ENCODE measurements at regions not wholly inside any gene's neighbourhood (a gene's known extent, or its start where the extent isn't known, plus 50 kb on each side); places are given as distances from the start of the nearest gene placed in this dataset.

DNA sequence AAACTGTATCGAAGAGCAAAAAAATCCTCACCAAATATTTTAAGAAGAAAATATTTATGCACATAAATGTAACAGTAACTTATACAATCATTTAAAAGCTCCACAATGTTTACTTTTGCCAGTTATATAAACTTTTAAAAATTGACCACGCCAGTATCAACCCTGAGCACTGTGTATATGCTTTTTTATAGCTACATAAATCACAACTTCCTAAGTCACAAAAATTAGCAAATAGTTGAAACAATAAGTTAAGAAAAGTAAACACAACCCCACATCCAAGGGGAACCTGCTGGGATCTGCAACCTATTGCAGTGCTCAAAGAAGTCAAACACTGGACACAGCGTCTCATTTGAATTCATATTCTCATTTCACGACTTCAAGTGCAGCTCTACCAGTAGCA, 89.8 kb upstream of the DST start:
- TF ChIP-seq TAF1 (IDR thresholded peaks at IDR 0.05; ENCODE audit: borderline replicate concordance, insufficient read depth, low read length): no peak
- TF ChIP-seq, protein P1, sequence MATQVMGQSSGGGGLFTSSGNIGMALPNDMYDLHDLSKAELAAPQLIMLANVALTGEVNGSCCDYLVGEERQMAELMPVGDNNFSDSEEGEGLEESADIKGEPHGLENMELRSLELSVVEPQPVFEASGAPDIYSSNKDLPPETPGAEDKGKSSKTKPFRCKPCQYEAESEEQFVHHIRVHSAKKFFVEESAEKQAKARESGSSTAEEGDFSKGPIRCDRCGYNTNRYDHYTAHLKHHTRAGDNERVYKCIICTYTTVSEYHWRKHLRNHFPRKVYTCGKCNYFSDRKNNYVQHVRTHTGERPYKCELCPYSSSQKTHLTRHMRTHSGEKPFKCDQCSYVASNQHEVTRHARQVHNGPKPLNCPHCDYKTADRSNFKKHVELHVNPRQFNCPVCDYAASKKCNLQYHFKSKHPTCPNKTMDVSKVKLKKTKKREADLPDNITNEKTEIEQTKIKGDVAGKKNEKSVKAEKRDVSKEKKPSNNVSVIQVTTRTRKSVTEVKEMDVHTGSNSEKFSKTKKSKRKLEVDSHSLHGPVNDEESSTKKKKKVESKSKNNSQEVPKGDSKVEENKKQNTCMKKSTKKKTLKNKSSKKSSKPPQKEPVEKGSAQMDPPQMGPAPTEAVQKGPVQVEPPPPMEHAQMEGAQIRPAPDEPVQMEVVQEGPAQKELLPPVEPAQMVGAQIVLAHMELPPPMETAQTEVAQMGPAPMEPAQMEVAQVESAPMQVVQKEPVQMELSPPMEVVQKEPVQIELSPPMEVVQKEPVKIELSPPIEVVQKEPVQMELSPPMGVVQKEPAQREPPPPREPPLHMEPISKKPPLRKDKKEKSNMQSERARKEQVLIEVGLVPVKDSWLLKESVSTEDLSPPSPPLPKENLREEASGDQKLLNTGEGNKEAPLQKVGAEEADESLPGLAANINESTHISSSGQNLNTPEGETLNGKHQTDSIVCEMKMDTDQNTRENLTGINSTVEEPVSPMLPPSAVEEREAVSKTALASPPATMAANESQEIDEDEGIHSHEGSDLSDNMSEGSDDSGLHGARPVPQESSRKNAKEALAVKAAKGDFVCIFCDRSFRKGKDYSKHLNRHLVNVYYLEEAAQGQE (IDR thresholded peaks at IDR 0.05; ENCODE audit: insufficient read depth in 1 of 2, low read depth in 2 of 2, low read length in 2 of 2): no peak
- TF ChIP-seq SIN3A (IDR thresholded peaks at IDR 0.05; ENCODE audit: borderline replicate concordance, insufficient read depth, low read length): no peak
- TF ChIP-seq POLR2AphosphoS5 (IDR thresholded peaks at IDR 0.05; ENCODE audit: low read depth, low read length): no peak
- no peak for TF ChIP-seq FOXP2 (optimal IDR thresholded peaks at IDR 0.05; ENCODE audit: borderline replicate concordance, extremely low read depth, extremely low read length, insufficient read depth)

DNA sequence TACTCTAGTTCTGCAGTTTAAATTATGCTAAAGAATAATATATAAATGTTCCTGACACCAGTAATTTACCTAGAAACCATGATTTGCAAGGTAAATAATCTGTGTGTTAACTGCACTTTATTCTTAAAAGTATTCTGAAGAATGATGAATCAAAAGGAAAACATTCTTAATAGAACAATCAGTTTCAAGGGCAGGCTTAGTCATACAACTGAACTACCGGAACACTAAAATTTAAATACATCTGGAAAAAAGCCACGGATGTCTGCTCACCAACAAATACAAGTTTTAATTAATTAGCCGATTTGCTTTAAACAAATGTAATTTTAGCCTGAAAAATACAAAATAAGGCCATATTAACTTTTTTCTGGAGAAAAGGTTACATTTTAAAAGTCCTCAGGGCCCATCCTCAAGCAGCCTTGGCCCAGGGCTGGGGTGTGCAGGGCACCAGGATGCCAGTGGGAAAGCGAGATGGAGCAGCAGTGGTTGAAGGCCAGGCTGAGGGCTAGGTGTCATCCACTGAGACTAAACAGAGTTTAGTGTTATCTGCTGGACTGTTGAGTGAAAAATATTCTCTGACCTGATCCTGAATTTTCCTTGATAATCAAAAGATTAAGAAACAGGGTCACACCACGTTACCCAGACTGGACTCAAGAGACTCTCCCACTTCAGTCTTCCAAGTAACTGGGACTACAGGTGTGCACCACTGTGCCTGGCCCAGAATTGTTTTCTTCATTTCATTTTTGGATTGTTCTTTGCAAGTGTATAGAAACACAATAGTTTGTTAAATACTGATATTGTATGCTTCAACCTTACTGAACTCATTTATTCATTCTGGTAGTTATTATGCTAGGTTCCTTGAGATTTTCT, 88.2 kb upstream of the DST start:
- no peak for TF ChIP-seq FOXP2 (optimal IDR thresholded peaks at IDR 0.05; ENCODE audit: borderline replicate concordance, extremely low read depth, extremely low read length, insufficient read depth)
- TF ChIP-seq POLR2AphosphoS5 (IDR thresholded peaks at IDR 0.05; ENCODE audit: low read depth, low read length): no peak
- TF ChIP-seq, protein P1 (IDR thresholded peaks at IDR 0.05; ENCODE audit: insufficient read depth in 1 of 2, low read depth in 2 of 2, low read length in 2 of 2): no peak
- TF ChIP-seq SIN3A (IDR thresholded peaks at IDR 0.05; ENCODE audit: borderline replicate concordance, insufficient read depth, low read length): no peak
- TF ChIP-seq TAF1 (IDR thresholded peaks at IDR 0.05; ENCODE audit: borderline replicate concordance, insufficient read depth, low read length): no peak

DNA sequence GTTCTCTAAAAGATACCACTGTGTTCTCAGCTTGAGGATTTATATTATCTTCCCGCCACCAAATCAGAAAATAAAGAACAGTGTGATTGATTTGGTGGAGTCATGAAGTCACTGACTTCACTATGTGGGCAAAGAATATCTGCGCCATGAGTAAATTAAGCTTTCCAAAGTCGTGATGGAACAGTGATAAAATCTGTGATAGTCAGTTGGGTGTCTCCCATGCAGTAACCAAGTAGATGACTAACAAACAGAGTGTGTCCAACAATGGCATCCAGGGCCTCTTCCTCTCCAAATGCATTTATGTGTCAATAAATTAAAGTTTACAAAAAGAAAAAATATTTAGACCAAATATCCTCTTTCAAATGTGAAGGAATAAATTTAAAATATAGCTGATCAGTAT, 87.0 kb upstream of the DST start:
- TF ChIP-seq TAF1 (IDR thresholded peaks at IDR 0.05; ENCODE audit: borderline replicate concordance, insufficient read depth, low read length): no peak

DNA sequence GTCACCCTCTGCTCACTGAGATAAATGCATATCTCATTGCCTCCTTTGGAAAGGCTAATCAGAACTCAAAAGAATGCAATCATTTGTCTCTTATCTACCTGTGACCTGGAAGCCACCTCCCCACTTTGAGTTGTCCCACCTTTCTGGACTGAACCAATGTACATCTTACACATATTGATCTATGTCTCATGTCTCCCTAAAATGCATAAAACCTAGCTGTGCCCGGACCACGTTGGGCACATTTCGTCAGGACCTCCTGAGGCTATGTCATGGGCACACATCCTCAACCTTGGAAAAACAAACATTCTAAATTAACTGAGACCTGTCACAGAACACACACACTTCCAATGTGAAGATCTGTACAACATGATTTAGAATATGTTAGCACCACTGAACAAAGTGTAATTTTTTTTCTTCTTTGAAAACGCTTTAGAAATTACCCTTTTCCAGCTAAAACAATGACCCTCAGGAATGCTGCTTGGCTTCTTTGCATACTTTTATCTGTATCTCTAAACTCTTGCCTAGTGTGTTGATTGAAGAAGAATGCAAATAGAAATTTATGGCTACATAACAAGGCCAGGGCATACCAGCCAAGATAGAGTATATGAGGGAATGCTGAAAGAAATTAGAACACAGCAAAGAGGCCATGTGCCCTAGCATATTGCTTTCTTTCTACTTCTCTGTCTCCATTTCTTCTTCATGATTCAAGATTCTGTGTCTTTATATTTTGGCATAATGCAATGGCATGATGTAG, 84.6 kb upstream of the DST start:
- TF ChIP-seq POLR2AphosphoS5 (IDR thresholded peaks at IDR 0.05; ENCODE audit: low read depth, low read length): no peak
- no peak for TF ChIP-seq TAF1 (IDR thresholded peaks at IDR 0.05; ENCODE audit: borderline replicate concordance, insufficient read depth, low read length)
- TF ChIP-seq, protein P1 (IDR thresholded peaks at IDR 0.05; ENCODE audit: insufficient read depth in 1 of 2, low read depth in 2 of 2, low read length in 2 of 2): no peak
- TF ChIP-seq SIN3A (IDR thresholded peaks at IDR 0.05; ENCODE audit: borderline replicate concordance, insufficient read depth, low read length): no peak
- no peak for TF ChIP-seq FOXP2 (optimal IDR thresholded peaks at IDR 0.05; ENCODE audit: borderline replicate concordance, extremely low read depth, extremely low read length, insufficient read depth)

DNA sequence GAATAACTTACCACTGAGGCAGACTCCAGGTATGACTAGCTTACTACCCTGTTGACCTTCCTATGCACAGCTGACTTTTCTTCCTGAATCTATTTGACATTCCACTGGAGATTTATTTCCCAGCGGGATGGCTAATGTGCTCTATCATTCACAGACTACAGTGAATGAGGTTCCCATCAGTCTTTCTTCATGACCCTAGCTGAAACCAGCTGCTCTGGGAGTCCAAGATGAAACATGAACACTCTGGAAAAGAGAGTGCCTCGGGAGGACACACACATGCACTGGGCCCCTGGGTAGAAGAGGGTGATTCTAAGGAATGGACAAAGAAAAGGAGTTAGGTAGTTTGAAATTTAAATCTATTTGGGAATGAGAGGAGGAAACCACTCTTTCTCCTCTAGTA, 82.6 kb upstream of the DST start:
- TF ChIP-seq, protein P1 (IDR thresholded peaks at IDR 0.05; ENCODE audit: insufficient read depth in 1 of 2, low read depth in 2 of 2, low read length in 2 of 2): no peak
- TF ChIP-seq TAF1 (IDR thresholded peaks at IDR 0.05; ENCODE audit: borderline replicate concordance, insufficient read depth, low read length) (no peak), SIN3A (IDR thresholded peaks at IDR 0.05; ENCODE audit: borderline replicate concordance, insufficient read depth, low read length) (no peak), FOXP2 (optimal IDR thresholded peaks at IDR 0.05; ENCODE audit: borderline replicate concordance, extremely low read depth, extremely low read length, insufficient read depth) (no peak), POLR2AphosphoS5 (IDR thresholded peaks at IDR 0.05; ENCODE audit: low read depth, low read length) (no peak)
